Inflammatory macrophage treated with lipopolysaccharide for 4 hours (primary cell): ENCODE measurements at regions not wholly inside any gene's neighbourhood (a gene's known extent, or its start where the extent isn't known, plus 50 kb on each side); places are given as distances from the start of the nearest gene placed in this dataset.

Experiments used
- DNase-seq: peaks from one replicate; pipeline ENCODE4 v3.0.0-alpha.2; 2020

DNA sequence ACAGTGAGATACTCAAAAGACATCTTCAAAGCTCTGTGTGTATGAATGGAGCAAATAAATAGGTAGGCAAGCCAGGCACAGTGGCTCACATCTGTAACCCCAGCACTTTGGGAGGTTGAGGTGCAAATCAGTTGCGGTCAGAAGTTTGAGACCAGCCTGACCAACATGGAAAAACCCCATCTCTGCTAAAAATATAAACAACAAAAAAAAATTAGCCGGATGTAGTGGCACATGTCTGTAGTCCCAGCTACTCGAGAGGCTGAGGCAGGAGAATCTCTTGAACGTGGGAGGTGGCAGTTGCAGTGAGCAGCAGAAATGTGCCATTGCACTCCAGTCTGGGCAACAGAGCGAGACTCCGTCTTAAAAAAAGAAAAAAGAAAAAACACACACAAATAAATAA, 945.1 kb upstream of the PIK3C3 start:
- DNase-seq: no peak

GRCh38 chr18:41004324-41004723, 950.7 kb upstream of the PIK3C3 start:
- no peak for DNase-seq

- no peak for DNase-seq
Measured at GRCh38 chr18:40995529-40995928, 959.5 kb upstream of the PIK3C3 start.

DNA sequence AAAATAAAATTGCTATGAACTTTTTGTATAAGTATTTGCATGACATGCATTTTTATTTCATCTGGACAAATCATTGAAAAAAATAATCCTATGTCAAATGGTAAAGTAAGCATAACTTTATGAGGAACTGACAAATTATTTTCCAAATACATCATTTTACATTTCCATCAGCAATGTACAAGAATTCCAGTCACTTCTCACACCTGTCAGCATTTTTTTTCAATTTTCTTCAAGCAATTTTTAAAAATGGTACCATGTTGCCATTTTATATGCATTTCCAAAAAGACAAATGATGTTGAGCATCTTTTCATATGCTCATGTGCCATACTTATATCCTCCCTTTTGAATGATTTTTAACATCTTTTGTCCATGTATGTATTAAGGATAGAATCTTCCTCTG, 961.7 kb upstream of the PIK3C3 start:
- DNase-seq: no peak

- no peak for DNase-seq
Measured at GRCh38 chr18:40987581-40987980, 967.5 kb upstream of the PIK3C3 start.

- no peak for DNase-seq
Measured at GRCh38 chr18:40985436-40985835, 969.6 kb upstream of the PIK3C3 start.

DNA sequence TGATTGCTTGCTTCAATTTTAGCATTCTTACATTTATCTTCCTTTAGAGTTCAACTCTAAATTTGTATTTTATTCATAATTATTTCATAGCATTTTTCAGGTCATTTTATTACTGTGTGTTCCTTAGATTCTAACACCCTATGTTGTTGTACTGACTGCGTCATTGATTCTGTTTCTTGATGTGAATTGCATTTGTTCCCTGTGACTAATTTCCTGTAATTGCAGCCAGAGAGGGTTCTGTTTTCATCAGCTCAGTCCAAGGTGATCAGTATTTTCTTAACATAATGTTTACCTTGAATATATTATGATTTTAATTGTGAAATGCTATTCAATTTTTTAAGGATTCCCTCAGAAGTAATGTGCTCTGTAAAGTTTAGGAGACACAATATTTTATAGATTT, 970.2 kb upstream of the PIK3C3 start:
- no peak for DNase-seq

- DNase-seq: no peak
Measured at GRCh38 chr18:40983835-40984234, 971.2 kb upstream of the PIK3C3 start.

DNA sequence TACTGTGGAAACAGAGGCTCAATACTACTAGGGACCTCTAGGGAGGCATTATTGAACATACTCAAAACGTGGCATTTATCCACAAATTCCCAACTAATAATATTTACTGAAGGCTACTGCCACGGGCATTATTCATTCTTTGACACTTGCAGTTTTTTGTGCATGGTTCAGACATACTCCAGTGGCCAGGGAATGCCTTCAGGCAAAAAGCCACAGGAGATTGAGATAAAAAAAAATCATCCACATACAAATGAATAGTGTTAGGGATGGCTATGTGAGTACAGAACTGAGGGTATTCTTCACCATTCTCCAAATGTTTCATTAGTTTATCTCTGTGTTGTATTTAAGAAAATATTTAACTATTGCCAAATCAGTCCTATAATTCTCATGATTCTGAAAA, 974.9 kb upstream of the PIK3C3 start:
- no peak for DNase-seq

GRCh38 chr18:40976050-40976449, 979.0 kb upstream of the PIK3C3 start:
- DNase-seq: no peak

- no peak for DNase-seq
Measured at GRCh38 chr18:40974448-40974847, 980.6 kb upstream of the PIK3C3 start.

GRCh38 chr18:40962784-40963183, 992.2 kb upstream of the PIK3C3 start:
- no peak for DNase-seq

DNA sequence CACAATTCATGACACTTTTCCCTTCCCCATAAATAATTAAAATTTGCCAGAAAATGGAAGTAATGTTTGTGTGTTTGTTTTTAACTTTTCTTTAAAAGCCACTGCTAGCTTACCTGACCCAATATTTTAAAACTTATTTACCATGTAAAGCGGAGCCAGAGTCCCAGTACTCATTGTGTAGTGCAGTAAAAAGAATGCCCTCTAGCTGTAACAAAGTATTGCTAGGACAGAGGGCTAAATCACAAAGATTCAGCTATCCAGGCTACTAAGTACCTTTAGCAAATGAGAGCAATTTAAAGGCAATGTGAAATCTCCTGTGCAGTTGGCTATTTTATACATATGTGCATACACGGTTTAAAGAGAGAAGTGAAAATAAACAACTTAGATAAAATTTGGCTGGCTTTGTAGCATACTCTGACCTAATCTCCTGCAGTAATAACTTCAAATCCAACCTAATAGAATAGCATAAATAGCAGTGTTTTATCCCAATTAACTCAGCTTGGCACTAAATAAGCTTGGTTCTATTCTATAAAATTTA, 997.4 kb upstream of the PIK3C3 start:
- no peak for DNase-seq

DNA sequence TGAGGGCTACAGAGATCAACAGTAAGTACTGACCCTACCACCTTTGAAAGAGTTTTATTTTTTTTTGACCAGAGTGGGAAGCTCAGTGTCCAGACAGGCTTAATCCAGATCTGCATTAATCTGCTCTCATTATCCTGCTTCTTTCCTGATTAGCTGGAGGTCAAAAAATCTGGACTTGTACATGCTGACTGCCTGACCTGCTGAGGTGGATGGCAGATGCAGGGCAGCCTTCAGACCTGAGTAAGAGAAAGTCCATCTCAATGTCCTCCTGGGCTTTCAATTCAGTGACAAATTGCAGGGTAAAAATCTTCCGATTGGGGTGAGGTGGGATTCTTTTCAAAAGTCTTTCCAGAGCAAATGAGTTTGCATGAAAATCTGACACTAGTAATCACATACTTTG, 998.8 kb upstream of the PIK3C3 start:
- no peak for DNase-seq

- DNase-seq: no peak
Measured at GRCh38 chr18:40955351-40955750, 999.7 kb upstream of the PIK3C3 start.

DNA sequence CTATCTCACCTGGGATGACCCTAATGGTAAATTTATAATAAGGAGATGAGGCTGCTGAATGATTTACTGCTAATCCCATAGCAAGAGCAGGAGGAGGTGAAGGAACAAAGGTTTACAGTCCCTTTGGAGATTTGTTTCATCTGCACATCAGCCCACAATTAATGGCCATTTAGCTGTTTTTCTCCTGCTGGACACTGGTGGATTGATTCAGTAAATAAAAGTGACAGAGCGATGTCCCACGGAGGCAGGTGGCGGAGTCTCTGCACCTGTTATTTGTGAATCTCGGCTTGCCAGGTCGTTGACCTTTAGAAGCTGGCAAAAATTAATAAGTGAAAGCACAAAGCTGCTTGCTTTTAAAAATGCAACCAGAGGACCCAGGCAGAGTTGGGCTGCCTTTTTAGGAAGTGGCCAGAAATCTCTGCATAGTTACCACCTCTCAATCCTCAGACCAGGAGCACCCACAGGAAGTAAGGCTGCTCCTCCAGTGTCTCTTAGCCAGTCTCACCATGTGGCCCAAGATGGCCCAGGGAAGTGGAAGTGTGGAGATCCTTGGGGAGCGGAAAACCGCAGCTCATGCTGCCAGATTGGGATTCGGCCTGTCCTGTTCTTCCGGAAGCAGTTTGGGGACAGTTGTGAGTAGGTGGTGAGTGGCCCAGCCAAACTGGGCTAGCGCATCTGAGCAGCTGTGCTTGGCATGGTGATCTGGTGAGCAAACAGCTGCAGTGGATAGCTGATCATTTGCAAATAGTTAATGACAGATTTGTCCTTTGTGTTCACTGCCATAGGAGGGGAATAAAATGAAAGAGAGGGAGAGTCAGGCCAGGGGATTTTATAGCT, 1005.7 kb upstream of the PIK3C3 start:
- DNase-seq: no peak

GRCh38 chr18:40944576-40944975, 1010.5 kb upstream of the PIK3C3 start:
- DNase-seq: no peak

DNA sequence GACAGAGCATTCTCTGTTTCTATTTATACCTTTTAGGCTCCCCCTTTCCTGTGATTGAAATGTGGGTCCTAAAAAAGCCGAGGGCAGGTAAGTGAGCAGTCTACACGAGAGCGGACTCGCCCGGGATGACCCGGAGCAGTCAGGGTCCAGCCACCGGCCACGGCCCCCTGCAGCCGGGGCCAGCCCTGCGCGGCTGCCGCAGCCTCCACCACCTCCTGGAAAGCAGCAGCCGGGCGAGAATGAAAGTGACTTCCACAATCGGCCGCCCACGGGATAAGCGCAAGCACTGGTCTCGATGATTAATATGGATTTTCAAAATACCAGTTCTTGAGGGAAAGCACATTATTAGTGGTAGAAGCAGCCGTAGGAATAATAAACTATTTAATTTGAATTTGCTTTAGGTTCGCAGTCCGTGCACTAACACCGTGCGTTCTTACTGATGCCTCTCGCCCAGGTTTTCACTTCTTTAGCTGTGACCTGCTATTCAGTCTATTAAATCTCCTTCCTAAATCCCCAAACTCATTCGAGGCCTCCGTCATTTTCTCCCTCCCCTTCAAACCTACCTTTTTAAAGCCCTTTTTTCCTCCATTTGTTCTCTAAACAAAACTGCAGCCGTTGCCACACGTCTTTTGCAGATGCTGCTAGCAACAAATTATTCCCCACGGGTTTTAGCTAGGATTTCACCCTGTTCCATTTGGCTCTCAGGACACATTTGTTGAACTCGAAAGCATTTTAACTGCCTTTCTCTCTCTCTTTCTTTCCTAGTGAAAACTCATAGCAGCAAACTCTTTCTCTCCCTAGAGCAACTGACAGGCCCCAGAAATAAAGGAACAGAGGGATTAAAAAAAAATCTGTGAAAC, 1015.1 kb upstream of the PIK3C3 start:
- no peak for DNase-seq

GRCh38 chr18:40938615-40939014, 1016.4 kb upstream of the PIK3C3 start:
- DNase-seq: no peak

GRCh38 chr18:40937386-40937785, 1017.6 kb upstream of the PIK3C3 start:
- no peak for DNase-seq

DNA sequence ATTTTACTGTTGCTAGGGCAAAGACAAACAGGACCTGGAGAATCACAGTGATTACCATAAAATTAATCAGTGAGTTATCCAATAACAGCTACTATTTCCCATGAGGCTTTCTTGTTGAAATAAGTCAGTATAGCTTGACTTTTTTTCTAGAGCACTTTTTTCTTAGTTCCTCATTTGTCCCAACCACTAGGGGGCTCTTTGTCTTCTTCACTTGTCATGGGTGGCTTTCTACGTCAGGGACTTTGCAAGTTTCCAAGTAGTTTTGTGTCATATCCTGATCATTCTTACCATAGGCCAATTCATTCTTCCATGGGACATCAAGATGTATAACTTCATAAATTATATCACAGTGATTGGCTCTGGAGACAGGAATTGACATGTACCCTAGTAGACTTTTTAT, 1019.6 kb upstream of the PIK3C3 start:
- peak; percentile 23 for DNase-seq

GRCh38 chr18:40932862-40933261, 1022.2 kb upstream of the PIK3C3 start:
- no peak for DNase-seq

DNA sequence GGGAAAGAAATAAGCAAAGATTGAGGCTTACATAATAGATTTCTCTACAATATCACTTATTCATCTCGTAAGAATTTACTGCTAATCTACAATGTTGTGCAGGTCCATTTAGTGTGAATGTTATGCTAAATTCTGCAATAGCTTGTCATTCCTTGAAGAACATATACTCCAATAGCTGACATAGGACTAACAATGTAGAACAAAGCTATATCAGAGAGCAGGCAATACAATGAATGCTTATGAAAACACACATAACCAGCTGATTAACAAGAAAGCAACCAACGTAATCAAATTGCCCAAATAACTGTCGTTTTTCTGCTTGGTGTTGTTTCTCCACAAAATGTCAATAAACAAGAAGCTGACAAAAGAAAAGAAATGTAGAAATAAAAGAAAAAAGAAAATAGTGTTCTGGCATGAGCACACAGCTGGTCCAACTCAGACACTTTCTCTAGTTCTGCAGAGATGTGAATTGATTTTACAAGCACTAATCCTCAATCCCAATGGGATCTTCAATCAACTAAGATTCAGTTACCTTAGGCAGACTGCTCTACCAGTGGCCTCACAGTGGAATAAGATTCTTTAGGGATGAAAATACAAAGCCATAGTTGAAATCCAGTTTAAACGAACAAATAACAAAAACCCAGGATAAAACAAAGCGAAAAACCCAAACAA, 1024.7 kb upstream of the PIK3C3 start:
- DNase-seq: no peak
